Activated CD8-positive, alpha-beta T cell treated with anti-CD3 and anti-CD28 coated beads, Interleukin-2, amount 10 ng/mL, durations not matched to agents 7 days and 5 days (primary cell): ENCODE measurements at regions not wholly inside any gene's neighbourhood (a gene's known extent, or its start where the extent isn't known, plus 50 kb on each side); places are given as distances from the start of the nearest gene placed in this dataset.

Source experiments
- ATAC-seq: fragments of 150-1000 bp; cut with Tn5 transposase; one replicate; pipeline ENCODE4 v1.10.0; 2021; ENCODE audit warnings: moderate library complexity
- CTCF ChIA-PET: fragments of 350-600 bp; sonication (Branson Sonifier 250); formaldehyde crosslinking; loops from one replicate; lab custom pipeline; 2021; ENCODE audit warnings: antibody characterized with exemption; lab: Charles Lee
- POLR2A ChIA-PET: fragments of 350-600 bp; sonication (Branson Sonifier 250); formaldehyde crosslinking; loops from one replicate; lab custom pipeline; 2021; ENCODE audit warnings: antibody characterized with exemption; lab: Charles Lee
- DNase-seq: peaks from one replicate; pipeline ENCODE4 v3.0.0-alpha.2; 2020
- H3K27ac Mint-ChIP-seq: one replicate; pipeline ENCODE4 v1.8.0; 2021; ENCODE audit warnings: mild to moderate bottlenecking, mixed read lengths
- H3K27me3 Mint-ChIP-seq: one replicate; pipeline ENCODE4 v1.8.0; 2021; ENCODE audit warnings: low read depth, mixed read lengths
- H3K36me3 Mint-ChIP-seq: one replicate; pipeline ENCODE4 v1.8.0; 2021; ENCODE audit warnings: low read depth, mixed read lengths
- H3K4me1 Mint-ChIP-seq: one replicate; pipeline ENCODE4 v1.8.0; 2021; ENCODE audit warnings: low read depth, mixed read lengths
- H3K4me3 Mint-ChIP-seq: one replicate; pipeline ENCODE4 v1.8.0; 2021; ENCODE audit warnings: mild to moderate bottlenecking, mixed read lengths
- H3K9me3 Mint-ChIP-seq: one replicate; pipeline ENCODE4 v1.8.0; 2022; ENCODE audit warnings: mixed read lengths; ENCODE audit not compliant: insufficient read depth

DNA sequence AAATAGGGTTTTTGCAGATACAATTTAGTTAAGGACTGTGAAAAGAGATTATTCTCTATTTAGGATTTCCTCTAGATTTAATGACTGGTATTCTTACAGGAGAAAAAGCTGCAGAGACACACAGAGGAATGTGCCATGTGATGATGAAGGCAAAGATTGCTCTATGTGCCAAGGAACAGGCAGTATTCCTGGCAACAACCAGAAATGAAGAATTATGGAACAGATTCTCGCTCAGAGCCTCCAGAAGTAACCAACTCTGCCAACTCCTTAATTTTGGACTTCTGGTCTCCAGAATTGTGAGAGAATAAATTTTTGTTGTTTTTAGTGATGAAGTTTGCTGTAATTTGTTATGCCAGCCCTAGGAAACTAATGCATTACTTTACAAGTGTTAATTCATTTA, 307.6 kb upstream of the SEMA3A start:
- no peak for ATAC-seq

DNA sequence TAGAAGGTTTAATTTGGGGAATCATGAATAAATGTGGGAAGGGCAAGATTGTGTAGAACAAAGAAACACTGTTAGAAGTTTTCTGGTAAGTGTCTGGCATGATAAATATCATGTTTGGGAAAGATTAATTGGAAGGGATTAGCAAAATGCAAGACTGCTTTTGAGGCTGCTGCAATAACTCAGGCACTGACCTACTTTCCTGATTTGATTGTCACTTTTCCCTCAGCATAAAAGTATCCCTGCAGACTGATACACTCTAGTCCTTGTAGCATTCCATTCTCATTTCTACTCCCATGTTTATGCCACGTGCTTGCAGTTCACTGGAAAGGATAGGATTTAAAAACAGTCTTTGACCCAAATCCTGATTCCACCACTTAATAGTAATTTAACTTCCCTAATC, 303.3 kb upstream of the SEMA3A start:
- H3K27me3 Mint-ChIP-seq: no peaks in the 10 kb centered on the region
- no peaks in the 10 kb centered on the region for H3K4me1 Mint-ChIP-seq
- ChIA-PET CTCF (no interaction called here), POLR2A (no interaction called here)
- H3K27ac Mint-ChIP-seq: no peak overlapping the region
- DNase-seq: no peak
- no peak for ATAC-seq
- H3K9me3 Mint-ChIP-seq: no peaks in the 10 kb centered on the region
- no peaks in the 10 kb centered on the region for H3K36me3 Mint-ChIP-seq
- no peak overlapping the region for H3K4me3 Mint-ChIP-seq

More for the DNA sequence above, 307.6 kb upstream of the SEMA3A start:
- ChIA-PET CTCF (no interaction called here), POLR2A (no interaction called here)
- no peaks in the 10 kb centered on the region for H3K36me3 Mint-ChIP-seq
- no peak for DNase-seq
- H3K9me3 Mint-ChIP-seq: no peaks in the 10 kb centered on the region
- no peak overlapping the region for H3K27ac Mint-ChIP-seq
- H3K27me3 Mint-ChIP-seq: no peaks in the 10 kb centered on the region
- H3K4me1 Mint-ChIP-seq: no peaks in the 10 kb centered on the region
- no peak overlapping the region for H3K4me3 Mint-ChIP-seq

DNA sequence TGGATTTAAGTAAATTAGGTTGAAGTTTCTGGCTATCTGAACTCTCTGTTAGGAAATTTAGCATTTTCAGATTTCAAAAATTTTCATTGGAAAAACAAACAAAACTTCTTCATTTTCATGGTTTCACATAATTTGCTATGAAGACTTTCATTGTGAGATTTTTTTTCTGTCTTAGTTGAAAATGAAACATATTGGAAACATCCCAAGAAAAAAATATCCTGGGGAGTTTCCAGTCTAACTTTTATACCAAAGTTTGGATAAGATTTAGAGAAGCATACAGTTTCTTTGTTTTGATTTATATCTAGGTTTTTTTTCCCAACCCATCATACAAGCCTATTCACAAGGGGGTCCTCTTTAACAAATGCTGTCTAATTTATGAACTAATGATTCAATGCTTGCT, 300.5 kb upstream of the SEMA3A start:
- Mint-ChIP-seq H3K9me3 (no peaks in the 10 kb centered on the region), H3K4me3 (no peak overlapping the region), H3K36me3 (no peaks in the 10 kb centered on the region), H3K27me3 (no peaks in the 10 kb centered on the region), H3K27ac (no peak overlapping the region), H3K4me1 (no peaks in the 10 kb centered on the region)
- ATAC-seq (no peak), DNase-seq (no peak)
- ChIA-PET POLR2A (no interaction called here), CTCF (no interaction called here)

DNA sequence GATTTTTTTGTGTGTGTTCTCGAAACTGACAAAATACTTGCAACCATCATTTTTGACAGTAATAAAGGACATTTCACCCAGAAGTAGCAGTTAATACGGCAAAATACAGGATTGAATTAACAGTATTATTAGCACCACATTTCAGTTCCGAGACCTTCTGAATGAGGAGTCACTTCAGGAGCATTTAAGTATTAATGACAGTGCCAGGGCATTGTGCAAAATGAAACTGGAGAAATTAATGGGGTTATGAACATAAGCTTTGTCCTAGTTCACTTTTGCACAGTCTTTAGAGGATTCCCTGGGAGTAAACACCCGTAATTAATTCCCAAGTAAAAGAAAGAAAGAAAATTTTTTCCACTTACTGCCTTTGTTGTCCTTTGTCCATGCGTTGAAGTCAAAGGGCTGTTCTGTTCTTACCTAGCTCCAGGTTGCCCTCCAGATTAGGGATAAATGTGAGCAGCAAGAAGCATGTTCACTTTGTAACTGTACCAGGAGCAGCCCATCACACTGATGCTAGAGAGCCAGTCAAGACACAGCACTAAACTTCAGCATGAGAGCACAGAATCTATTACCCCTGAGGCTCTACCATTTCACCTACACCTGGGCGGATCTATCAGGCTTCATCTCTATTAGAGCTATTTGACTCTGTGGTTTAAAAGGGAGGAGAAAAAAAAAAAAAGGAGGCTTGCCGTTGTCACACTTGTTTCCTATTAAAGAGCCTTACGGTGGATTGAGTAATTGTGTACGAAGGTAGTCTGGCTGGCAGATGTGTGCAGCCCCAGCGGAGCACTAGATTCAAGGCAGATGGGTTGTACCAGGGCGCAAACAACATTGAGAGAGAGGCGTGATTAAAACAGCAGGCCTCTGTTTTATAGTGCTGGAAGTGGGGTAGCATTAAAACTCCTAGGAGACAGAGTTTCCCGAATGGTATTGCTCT, 297.8 kb upstream of the SEMA3A start:
- Mint-ChIP-seq H3K4me1 (no peaks in the 10 kb centered on the region), H3K9me3 (no peaks in the 10 kb centered on the region), H3K27me3 (no peaks in the 10 kb centered on the region), H3K27ac (no peak overlapping the region), H3K4me3 (no peak overlapping the region), H3K36me3 (no peaks in the 10 kb centered on the region)
- ChIA-PET CTCF (no interaction called here), POLR2A (no interaction called here)
- ATAC-seq (no peak), DNase-seq (no peak)

DNA sequence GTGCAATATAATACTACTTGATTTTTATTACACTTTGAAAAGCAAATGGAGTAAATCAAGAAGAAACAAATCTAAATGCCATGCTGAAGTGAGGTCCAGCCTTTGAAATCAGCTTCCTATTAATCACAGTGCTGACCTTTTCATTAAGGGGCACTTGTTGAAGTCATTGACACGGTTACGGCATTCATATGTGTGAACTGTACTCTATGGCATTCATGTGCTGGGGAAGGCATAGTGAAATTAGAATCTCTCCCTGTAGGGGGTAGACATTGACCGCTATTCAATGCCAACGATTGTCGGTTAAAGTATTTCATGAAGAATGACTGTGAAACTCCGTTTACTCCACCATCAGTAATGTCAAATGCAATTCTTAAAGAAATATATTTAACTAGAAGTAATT, 296.1 kb upstream of the SEMA3A start:
- Mint-ChIP-seq H3K4me1 (no peaks in the 10 kb centered on the region), H3K27ac (no peak overlapping the region), H3K9me3 (no peaks in the 10 kb centered on the region), H3K27me3 (no peaks in the 10 kb centered on the region), H3K36me3 (no peaks in the 10 kb centered on the region), H3K4me3 (no peak overlapping the region)
- DNase-seq (no peak), ATAC-seq (no peak)
- ChIA-PET POLR2A (no interaction called here), CTCF (no interaction called here)

DNA sequence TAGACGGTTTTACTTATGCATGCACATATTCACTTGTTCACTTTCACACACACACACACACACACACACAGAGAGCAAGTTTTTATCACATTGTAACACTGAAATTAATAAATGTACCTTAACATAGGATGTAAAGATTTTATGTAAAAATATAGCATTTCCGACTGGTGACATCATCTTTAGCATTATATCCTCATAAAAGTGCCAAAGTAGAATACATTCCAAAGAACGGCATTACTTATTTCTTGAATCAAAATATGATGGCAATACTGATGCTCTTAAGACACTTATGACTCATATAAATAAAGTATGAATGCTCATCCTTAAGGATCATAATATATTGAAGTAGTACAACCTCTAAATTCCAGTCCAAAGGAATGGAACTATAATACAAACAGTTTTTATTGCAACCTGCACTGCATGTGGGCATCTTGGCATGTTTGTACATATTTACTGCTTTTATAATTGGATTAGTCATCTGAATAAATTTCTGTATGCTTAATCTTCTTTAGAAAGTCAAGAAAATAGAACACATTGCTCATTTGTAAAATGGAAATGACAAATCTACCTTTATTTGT, 290.0 kb upstream of the SEMA3A start:
- Mint-ChIP-seq H3K27ac (no peak overlapping the region), H3K36me3 (no peaks in the 10 kb centered on the region), H3K9me3 (no peaks in the 10 kb centered on the region), H3K27me3 (no peaks in the 10 kb centered on the region), H3K4me1 (no peaks in the 10 kb centered on the region), H3K4me3 (no peak overlapping the region)
- ChIA-PET POLR2A (no interaction called here), CTCF (no interaction called here)
- ATAC-seq: no peak
- no peak for DNase-seq

- H3K4me1 Mint-ChIP-seq: no peaks in the 10 kb centered on the region
- no peaks in the 10 kb centered on the region for H3K27me3 Mint-ChIP-seq
- ATAC-seq (no peak), DNase-seq (no peak)
- ChIA-PET POLR2A (no interaction called here), CTCF (no interaction called here)
- H3K4me3 Mint-ChIP-seq: no peak overlapping the region
- no peaks in the 10 kb centered on the region for H3K9me3 Mint-ChIP-seq
- H3K36me3 Mint-ChIP-seq: no peaks in the 10 kb centered on the region
- H3K27ac Mint-ChIP-seq: no peak overlapping the region
These were observed 287.9 kb upstream of the SEMA3A start for GRCh38 chr7:84482476-84482875.

DNA sequence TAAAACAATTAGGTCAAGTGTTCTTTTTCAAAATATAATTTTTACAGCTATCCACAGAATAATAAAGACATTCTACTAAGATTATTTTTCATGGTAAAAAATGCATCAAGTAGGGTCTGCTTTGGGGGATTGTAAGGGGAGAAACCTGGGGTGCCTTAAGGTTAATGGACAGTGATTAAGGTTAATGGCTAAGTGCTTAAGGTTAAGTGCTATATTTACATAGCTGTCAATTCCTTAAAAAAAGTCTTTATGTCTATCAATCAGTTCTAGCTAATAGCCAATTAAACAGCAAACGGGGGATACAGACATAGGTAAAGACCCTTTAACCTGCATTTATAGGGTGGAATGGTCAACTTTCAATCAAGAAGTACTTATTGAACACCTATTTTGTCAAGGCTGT, 284.5 kb upstream of the SEMA3A start:
- POLR2A ChIA-PET: no interaction called here
- Mint-ChIP-seq H3K9me3 (no peaks in the 10 kb centered on the region), H3K27me3 (no peaks in the 10 kb centered on the region), H3K36me3 (no peaks in the 10 kb centered on the region), H3K4me1 (no peaks in the 10 kb centered on the region), H3K4me3 (no peak overlapping the region), H3K27ac (no peak overlapping the region)
- no peak for DNase-seq
- ATAC-seq: no peak
- CTCF ChIA-PET: no interaction called here

DNA sequence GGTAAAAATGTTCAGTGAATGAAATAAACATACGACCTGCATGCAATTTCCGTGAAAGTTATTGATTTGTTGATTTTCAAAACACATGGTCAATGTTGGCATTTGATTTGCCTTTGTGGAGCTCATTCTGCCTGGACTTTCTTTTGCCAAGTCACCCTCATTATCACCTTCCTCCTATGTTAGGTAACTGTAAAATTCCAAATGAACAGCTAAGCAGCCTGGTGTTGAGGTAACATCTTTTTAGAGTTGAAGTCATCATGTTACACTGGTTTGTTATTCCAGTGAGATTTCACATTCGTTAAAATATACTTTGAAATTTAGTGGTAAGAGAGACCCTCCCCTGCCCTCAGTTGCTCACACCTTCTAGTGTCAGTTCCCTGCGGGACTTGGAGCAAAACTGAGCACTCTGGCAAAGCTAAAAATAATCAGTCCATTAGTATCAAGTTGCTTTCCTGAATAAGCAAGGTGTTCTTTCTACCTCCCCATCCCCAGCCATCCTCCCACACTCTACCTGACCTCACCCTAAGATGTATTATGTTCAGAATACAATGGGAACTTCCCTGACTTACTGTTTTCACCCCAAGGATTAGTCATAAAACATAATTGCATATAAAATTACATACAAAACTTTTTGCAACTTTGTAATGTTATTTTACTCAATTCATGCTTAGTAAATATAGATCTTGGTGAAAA, 283.3 kb upstream of the SEMA3A start:
- Mint-ChIP-seq H3K9me3 (no peaks in the 10 kb centered on the region), H3K4me1 (no peaks in the 10 kb centered on the region), H3K36me3 (no peaks in the 10 kb centered on the region), H3K4me3 (no peak overlapping the region), H3K27me3 (no peaks in the 10 kb centered on the region), H3K27ac (no peak overlapping the region)
- ChIA-PET CTCF (no interaction called here), POLR2A (no interaction called here)
- ATAC-seq: no peak
- no peak for DNase-seq

- Mint-ChIP-seq H3K4me1 (no peaks in the 10 kb centered on the region), H3K27me3 (no peaks in the 10 kb centered on the region), H3K9me3 (no peaks in the 10 kb centered on the region), H3K27ac (no peak overlapping the region), H3K4me3 (no peak overlapping the region), H3K36me3 (no peaks in the 10 kb centered on the region)
- POLR2A ChIA-PET: no interaction called here
- CTCF ChIA-PET: no interaction called here
- DNase-seq (no peak), ATAC-seq (no peak)
These were observed 279.8 kb upstream of the SEMA3A start for GRCh38 chr7:84474436-84474835.

DNA sequence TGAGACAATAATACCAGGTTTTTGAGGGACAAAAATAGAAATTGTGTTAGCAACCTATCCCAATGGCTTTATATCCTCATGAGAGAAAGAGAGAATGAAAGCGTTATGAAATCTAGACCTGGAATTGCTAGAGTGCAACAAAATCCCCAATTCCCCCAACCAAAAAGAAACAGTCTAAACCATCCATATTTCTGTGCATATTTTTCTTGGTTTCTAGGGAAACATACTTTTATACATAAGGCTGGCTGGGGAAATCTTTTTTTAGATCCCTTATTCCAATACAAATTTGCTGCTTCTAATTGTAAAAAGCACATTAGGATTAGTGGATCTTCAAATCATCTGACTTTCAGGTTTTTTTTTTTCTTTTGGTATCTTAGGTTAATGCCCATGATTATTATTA, 277.0 kb upstream of the SEMA3A start:
- no peak overlapping the region for H3K27ac Mint-ChIP-seq
- ChIA-PET CTCF (interaction anchor here (0.8 kb wide), 1 partner anchor 9 kb away, joined by 3 read pairs; no protein-coding TSS in a partner anchor), POLR2A (no interaction called here)
- H3K36me3 Mint-ChIP-seq: no peaks in the 10 kb centered on the region
- no peaks in the 10 kb centered on the region for H3K27me3 Mint-ChIP-seq
- no peaks in the 10 kb centered on the region for H3K4me1 Mint-ChIP-seq
- no peak for ATAC-seq
- no peak overlapping the region for H3K4me3 Mint-ChIP-seq
- H3K9me3 Mint-ChIP-seq: no peaks in the 10 kb centered on the region
- no peak for DNase-seq

DNA sequence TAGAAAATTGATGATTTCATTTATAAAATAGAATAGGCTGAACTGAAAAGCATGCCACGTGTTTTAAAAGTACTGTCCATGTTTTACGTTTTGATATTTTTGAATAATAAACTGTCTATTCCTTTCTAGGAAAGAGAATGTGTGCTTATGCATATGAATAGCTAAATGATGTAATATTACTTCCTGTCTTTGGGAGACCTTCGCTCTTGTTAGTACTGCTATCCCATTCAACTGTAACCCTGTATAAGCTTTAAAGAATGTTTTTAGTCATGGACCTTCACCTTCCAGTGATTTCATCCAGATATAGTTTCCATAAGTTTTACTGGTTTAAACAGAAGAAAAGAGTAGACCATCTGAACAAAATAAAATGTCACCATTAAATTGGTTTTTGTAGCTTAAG, 274.4 kb upstream of the SEMA3A start:
- no peaks in the 10 kb centered on the region for H3K9me3 Mint-ChIP-seq
- no peaks in the 10 kb centered on the region for H3K4me1 Mint-ChIP-seq
- no peak overlapping the region for H3K27ac Mint-ChIP-seq
- DNase-seq (no peak), ATAC-seq (no peak)
- no peaks in the 10 kb centered on the region for H3K36me3 Mint-ChIP-seq
- POLR2A ChIA-PET: no interaction called here
- CTCF ChIA-PET: no interaction called here
- H3K4me3 Mint-ChIP-seq: no peak overlapping the region
- no peaks in the 10 kb centered on the region for H3K27me3 Mint-ChIP-seq
